HFF-Myc (cell line): ENCODE measurements at regions not wholly inside any gene's neighbourhood (a gene's known extent, or its start where the extent isn't known, plus 50 kb on each side); places are given as distances from the start of the nearest gene placed in this dataset.

Experiments
- DNase-seq: peaks from one replicate; pipeline ENCODE4 v3.0.0-alpha.2; 2011; ENCODE audit warnings: low read depth; ENCODE audit errors: extremely low read depth
- H3K4me3 ChIP-seq: replicated peaks from 2 replicates; pipeline ENCODE4 v1.5.1; 2011; ENCODE audit warnings: low read depth, mild to moderate bottlenecking, control low read depth, low read length
- TF ChIP-seq, protein P1 (sequence below): IDR thresholded peaks from 2 replicates; pipeline ENCODE4 v1.5.1; 2012; ENCODE audit warnings: mild to moderate bottlenecking, low read depth, low read length, control low read depth; ENCODE audit errors: missing control alignments

DNA sequence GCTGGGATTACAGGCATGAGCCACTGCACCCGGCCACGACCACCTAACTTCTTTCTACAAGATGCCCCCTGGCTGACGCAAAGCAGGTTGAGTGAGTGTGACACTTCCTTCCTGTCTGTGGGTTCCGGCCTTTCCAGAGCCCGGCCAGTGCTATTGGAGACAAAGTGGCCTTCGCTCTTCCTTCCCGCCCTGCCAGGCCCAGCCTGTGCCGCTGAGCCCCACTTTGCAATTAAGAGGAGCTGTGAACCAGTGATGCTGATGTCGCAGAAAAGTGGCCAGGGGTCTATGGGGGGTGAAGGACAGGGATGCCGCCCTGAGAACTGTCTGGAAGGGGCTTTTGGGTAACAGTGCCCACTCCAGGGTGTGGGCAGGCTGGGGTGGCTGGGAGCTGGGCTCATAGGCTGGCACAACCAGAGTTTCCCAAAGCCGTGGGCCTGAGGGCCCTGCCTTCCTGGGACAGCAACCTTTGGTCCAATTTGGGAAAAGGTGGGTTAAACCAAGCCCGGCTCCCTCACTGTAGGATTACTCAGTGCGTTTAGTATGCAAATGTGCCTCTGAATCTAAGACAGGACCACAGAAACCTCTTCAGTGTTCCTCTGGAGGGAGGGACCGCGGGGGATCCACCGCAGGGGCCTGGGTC is 174.9 kb downstream of the SEC14L1 start:
- no peak for DNase-seq
- H3K4me3 ChIP-seq = no peak overlapping the region
- TF ChIP-seq, protein P1, sequence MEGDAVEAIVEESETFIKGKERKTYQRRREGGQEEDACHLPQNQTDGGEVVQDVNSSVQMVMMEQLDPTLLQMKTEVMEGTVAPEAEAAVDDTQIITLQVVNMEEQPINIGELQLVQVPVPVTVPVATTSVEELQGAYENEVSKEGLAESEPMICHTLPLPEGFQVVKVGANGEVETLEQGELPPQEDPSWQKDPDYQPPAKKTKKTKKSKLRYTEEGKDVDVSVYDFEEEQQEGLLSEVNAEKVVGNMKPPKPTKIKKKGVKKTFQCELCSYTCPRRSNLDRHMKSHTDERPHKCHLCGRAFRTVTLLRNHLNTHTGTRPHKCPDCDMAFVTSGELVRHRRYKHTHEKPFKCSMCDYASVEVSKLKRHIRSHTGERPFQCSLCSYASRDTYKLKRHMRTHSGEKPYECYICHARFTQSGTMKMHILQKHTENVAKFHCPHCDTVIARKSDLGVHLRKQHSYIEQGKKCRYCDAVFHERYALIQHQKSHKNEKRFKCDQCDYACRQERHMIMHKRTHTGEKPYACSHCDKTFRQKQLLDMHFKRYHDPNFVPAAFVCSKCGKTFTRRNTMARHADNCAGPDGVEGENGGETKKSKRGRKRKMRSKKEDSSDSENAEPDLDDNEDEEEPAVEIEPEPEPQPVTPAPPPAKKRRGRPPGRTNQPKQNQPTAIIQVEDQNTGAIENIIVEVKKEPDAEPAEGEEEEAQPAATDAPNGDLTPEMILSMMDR = no peak

DNA sequence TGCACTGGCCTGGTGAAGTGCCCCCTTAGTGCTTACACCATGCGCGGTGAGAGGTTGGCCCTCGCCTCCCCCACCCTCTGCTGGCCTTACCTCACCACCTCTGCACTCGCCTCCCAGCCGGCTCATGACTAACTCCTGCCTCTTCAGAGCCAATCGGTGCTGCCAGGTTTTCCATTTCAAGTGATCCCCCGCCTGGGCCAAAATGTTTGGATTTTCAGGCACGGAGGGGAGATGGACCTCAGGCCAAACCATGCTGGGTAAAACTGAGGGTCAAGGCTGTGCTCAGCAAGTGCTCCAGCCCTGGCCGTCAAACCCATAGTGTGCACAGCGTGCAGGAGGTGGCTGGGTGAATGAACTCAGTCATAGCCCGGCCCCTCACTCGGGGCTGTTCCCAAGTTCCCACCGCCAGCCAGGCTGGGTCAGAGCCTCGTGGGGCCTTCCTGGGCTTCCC is 175.4 kb downstream of the SEC14L1 start:
- no peak for DNase-seq
- H3K4me3 ChIP-seq = no peak overlapping the region
- TF ChIP-seq, protein P1 = no peak

DNA sequence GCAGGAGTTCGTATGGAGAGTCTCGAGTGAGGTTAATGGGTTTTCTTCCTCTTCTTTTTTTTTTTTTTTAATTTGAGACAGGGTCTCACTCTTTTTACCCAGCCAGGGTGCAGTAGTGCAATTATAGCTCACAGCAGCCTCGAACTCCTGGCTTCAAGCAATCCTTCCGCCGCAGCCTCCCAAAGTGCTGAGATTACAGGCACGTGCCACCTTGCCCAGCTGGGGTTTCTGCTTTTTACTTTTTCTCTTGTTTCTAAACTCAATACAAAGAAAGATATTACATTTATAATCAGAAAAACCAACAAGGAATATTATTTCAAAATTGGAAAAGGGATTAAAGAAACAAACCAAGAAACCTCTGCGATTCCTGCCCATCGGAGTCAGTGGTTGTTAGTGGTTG is 175.9 kb downstream of the SEC14L1 start:
- DNase-seq = no peak
- TF ChIP-seq, protein P1 = no peak
- no peak overlapping the region for H3K4me3 ChIP-seq

DNA sequence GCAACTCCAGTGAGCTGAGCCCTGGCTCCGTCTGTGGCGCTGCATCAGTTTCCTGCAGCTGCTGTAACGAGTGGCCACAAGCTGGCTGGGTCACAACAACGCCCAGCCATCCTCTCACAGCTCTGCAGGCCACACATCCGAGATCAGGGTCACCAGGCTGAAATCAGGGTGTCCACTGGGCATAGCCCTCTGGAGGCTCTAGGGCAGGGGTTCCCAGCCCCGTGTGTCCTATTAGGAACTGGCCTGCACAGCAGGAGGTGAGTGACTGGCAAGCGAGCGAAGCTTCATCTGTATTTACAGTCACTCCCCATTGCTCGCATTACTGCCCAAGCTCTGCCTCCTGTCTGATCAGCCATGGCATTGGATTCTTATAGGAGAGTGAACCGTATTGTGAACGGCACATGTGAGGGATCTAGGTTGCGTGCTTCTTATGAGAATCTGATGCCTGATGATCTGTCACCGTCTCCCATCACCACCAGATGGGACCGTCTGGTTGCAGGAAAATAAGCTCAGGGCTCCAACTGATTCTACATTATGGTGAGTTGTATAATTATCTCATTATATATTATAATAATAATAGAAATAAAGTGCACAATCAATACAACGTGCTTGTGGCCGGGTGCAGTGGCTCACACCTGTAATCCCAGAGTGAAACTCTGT is 176.5 kb downstream of the SEC14L1 start:
- DNase-seq = no peak
- TF ChIP-seq, protein P1 = no peak
- no peak overlapping the region for H3K4me3 ChIP-seq

DNA sequence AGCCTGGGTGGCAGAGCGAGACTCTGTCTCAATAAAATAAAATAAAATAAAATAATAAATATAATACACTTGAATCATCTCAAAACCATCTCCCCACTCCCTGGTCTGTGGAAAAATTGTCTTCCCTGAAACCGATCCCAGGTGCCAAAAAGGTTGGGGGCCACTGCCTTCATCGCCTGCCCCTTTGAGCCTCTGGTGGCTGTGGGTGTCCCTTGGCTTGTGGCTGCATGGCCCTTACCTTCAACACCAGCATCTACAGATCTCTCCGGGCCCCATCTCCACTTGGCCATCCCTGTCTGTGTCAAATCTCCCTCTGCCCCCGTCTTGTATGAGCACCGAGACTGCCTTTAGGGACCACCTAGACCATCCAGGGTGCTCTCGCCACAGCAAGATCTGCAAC is 177.3 kb downstream of the SEC14L1 start:
- no peak overlapping the region for H3K4me3 ChIP-seq
- no peak for DNase-seq
- TF ChIP-seq, protein P1 = no peak

DNA sequence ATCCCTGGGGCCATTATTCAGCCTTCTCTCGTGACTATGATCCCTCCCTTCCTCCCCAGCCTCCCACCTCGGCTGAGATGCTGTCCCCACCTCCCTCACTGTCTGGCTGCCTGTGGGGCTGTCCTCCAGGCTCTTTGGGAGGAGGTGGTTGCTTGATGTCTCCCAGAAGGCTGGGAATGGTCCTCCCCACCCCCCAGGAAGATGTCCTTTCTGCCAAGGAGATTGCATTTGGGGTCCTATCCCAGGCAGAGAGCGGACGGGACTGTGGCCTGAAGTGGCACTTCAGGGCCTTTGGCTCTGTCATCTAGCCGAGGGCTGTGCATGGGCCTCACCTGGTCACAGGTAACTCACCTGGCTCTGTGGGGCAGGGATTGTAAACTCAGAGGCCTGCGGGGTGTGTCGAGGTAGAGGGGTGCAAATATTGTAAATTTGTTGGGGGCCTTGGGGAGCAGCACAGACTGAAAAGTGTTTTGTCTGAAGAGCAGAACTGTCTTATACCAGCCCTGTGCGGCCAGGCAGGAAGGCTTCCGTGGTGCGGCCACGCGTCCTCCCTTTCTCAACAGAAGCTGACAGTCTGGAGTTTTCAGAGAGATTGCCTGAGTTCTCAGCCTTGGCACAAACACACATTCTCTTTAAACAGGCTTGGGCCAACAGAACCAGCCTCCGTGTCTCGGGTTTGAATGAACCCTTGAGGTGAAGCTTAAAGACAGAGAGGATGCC is 177.9 kb downstream of the SEC14L1 start:
- no peak for DNase-seq
- TF ChIP-seq, protein P1 = no peak
- peak overlapping the region; percentile 93 for H3K4me3 ChIP-seq
